Panc1 (cell line): ENCODE measurements at regions not wholly inside any gene's neighbourhood (a gene's known extent, or its start where the extent isn't known, plus 50 kb on each side); places are given as distances from the start of the nearest gene placed in this dataset.
"Not testable (repeated sequence)": the region's sequence is repeated elsewhere in the genome, so short reads cannot be mapped to it uniquely, and the experiment has no call there.

Source experiments
- ATAC-seq: fragments of 200-7000 bp; cut with Tn5 transposase; 2 replicates; pipeline ENCODE4 v1.9.1; 2020; ENCODE audit warnings: mild to moderate bottlenecking, moderate library complexity
- BruUV-seq: library from RNA; stranded (reverse); fragments of 400-500 nt; replicated peaks from 2 replicates; lab custom pipeline; 2021; lab: Mats Ljungman, UMichigan
- CTCF ChIA-PET: fragments of 300-600 bp; sonication (Branson Sonifier 250); formaldehyde crosslinking; loops from one replicate; lab custom pipeline; 2022; ENCODE audit warnings: antibody characterized with exemption; lab: Charles Lee
- POLR2A ChIA-PET: fragments of 300-600 bp; sonication (Branson Sonifier 250); formaldehyde crosslinking; loops from one replicate; lab custom pipeline; 2022; ENCODE audit warnings: antibody characterized with exemption; lab: Charles Lee
- DNase-seq: peaks from one replicate; pipeline ENCODE4 v3.0.0-alpha.2; 2010; ENCODE audit warnings: low read depth, low spot score
- H3K27ac ChIP-seq: 2 replicates; pipeline ENCODE4 v1.5.1; 2011; ENCODE audit warnings: mild to moderate bottlenecking, low read length, inconsistent platforms
- H3K27me3 ChIP-seq: fragments of 200-500 bp; sonication (Bioruptor generic); 2 replicates; pipeline ENCODE4 v1.6.0; 2014; ENCODE audit warnings: low read length, inconsistent platforms; ENCODE audit not compliant: control insufficient read depth, insufficient read depth
- H3K36me3 ChIP-seq: fragments of 200-500 bp; sonication (Bioruptor generic); 2 replicates; pipeline ENCODE4 v1.5.1; 2014; ENCODE audit warnings: inconsistent platforms, mild to moderate bottlenecking, low read length, moderate library complexity; ENCODE audit not compliant: control insufficient read depth, insufficient read depth
- H3K4me1 ChIP-seq: 2 replicates; pipeline ENCODE4 v1.5.1; 2011; ENCODE audit warnings: inconsistent platforms, mild to moderate bottlenecking, low read length, moderate library complexity; ENCODE audit not compliant: control insufficient read depth, insufficient read depth
- H3K4me3 ChIP-seq, 2 experiments: 2 replicates each; pipeline ENCODE4 v1.5.1; 2011 to 2012; ENCODE audit warnings: low read depth in 2 of 2, low read length in 2 of 2, mild to moderate bottlenecking in 2 of 2, inconsistent platforms in 1 of 2, moderate library complexity in 1 of 2
- H3K9me3 ChIP-seq: fragments of 200-500 bp; sonication (Bioruptor generic); 2 replicates; pipeline ENCODE4 v1.5.1; 2014; ENCODE audit warnings: low read depth, mild to moderate bottlenecking, inconsistent platforms, low read length, moderate library complexity; ENCODE audit not compliant: control insufficient read depth, insufficient read depth
- POLR2AphosphoS5 ChIP-seq: IDR thresholded peaks from 2 replicates; pipeline ENCODE4 v1.6.1; 2012; ENCODE audit warnings: mild to moderate bottlenecking, low read depth, low read length, moderate library complexity
- SIN3A ChIP-seq: IDR thresholded peaks from 2 replicates; pipeline ENCODE4 v1.6.1; 2012; ENCODE audit warnings: low read depth, mild to moderate bottlenecking, low read length, moderate library complexity, borderline replicate concordance; ENCODE audit not compliant: insufficient read depth
- TCF7L2 ChIP-seq: IDR thresholded peaks from 2 replicates; pipeline ENCODE4 v1.6.1; 2011; ENCODE audit warnings: mild to moderate bottlenecking, low read depth, low read length, inconsistent platforms
- in situ Hi-C: cut with HindIII; loops from 2 replicates; pipeline ENCODE4 v1.10.0; 2016; ENCODE audit warnings: low sequenced_read_pairs, low pct_unique_long_range_greater_than_20kb
- intact Hi-C: fragments of 100-400 bp; cut with micrococcal nuclease; formaldehyde crosslinking; loops from one replicate; pipeline ENCODE4 v1.10.0; 2022; ENCODE audit not compliant: unreplicated experiment
- TF ChIP-seq, protein P1 (sequence below), 2 experiments: IDR thresholded peaks; 2 replicates each; pipeline ENCODE4 v1.6.1; 2011 to 2012; ENCODE audit warnings: low read depth in 2 of 2, control low read depth in 1 of 2, low read length in 1 of 2, mild to moderate bottlenecking in 1 of 2, moderate library complexity in 1 of 2; ENCODE audit not compliant: insufficient read depth in 1 of 2
- TF ChIP-seq, protein P2 (sequence below): fragments of 450-650 bp; IDR thresholded peaks from 2 replicates; pipeline ENCODE4 v1.5.1; 2017; ENCODE audit warnings: mild to moderate bottlenecking

DNA sequence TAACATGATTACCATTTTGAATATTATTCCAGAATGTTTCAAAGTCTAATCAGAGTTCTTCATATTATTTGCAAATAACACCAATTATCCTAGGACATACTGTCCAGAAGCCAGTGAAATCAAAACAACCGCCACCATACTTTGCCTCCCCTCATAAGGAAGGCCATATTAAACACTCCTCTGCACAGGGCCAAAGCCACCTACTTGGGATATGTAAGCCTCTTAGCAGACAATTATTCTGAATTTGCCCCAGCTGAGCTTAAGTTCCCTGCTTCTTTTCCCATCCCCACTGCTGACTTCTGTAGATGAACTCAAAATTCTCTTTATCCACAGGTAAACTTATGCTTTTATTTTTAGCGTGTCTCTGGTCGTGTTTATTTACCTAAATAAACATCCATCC, 374.0 kb downstream of the KIF2B start:
- Histone ChIP-seq H3K4me3 (no peak overlapping the region), H3K36me3 (no peaks in the 10 kb centered on the region), H3K4me1 (no peaks in the 10 kb centered on the region), H3K27me3 (no peaks in the 10 kb centered on the region), H3K9me3 (no peaks in the 10 kb centered on the region), H3K27ac (no peak overlapping the region)
- intact Hi-C loops: no loop called here
- DNase-seq (no peak), ATAC-seq (no peak)
- in situ Hi-C loops: no loop called here
- BruUV-seq: no TSS peak
- ChIA-PET CTCF (no interaction called here), POLR2A (no interaction called here)
- no peak for TF ChIP-seq POLR2AphosphoS5
- TF ChIP-seq, protein P1, sequence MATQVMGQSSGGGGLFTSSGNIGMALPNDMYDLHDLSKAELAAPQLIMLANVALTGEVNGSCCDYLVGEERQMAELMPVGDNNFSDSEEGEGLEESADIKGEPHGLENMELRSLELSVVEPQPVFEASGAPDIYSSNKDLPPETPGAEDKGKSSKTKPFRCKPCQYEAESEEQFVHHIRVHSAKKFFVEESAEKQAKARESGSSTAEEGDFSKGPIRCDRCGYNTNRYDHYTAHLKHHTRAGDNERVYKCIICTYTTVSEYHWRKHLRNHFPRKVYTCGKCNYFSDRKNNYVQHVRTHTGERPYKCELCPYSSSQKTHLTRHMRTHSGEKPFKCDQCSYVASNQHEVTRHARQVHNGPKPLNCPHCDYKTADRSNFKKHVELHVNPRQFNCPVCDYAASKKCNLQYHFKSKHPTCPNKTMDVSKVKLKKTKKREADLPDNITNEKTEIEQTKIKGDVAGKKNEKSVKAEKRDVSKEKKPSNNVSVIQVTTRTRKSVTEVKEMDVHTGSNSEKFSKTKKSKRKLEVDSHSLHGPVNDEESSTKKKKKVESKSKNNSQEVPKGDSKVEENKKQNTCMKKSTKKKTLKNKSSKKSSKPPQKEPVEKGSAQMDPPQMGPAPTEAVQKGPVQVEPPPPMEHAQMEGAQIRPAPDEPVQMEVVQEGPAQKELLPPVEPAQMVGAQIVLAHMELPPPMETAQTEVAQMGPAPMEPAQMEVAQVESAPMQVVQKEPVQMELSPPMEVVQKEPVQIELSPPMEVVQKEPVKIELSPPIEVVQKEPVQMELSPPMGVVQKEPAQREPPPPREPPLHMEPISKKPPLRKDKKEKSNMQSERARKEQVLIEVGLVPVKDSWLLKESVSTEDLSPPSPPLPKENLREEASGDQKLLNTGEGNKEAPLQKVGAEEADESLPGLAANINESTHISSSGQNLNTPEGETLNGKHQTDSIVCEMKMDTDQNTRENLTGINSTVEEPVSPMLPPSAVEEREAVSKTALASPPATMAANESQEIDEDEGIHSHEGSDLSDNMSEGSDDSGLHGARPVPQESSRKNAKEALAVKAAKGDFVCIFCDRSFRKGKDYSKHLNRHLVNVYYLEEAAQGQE (IDR thresholded peaks at IDR 0.05; ENCODE audit: insufficient read depth in 1 of 2, low read depth in 2 of 2, low read length in 1 of 2): no peak
- TF ChIP-seq, protein P2, sequence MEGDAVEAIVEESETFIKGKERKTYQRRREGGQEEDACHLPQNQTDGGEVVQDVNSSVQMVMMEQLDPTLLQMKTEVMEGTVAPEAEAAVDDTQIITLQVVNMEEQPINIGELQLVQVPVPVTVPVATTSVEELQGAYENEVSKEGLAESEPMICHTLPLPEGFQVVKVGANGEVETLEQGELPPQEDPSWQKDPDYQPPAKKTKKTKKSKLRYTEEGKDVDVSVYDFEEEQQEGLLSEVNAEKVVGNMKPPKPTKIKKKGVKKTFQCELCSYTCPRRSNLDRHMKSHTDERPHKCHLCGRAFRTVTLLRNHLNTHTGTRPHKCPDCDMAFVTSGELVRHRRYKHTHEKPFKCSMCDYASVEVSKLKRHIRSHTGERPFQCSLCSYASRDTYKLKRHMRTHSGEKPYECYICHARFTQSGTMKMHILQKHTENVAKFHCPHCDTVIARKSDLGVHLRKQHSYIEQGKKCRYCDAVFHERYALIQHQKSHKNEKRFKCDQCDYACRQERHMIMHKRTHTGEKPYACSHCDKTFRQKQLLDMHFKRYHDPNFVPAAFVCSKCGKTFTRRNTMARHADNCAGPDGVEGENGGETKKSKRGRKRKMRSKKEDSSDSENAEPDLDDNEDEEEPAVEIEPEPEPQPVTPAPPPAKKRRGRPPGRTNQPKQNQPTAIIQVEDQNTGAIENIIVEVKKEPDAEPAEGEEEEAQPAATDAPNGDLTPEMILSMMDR: no peak
- no peak for TF ChIP-seq SIN3A
- TF ChIP-seq TCF7L2: no peak

DNA sequence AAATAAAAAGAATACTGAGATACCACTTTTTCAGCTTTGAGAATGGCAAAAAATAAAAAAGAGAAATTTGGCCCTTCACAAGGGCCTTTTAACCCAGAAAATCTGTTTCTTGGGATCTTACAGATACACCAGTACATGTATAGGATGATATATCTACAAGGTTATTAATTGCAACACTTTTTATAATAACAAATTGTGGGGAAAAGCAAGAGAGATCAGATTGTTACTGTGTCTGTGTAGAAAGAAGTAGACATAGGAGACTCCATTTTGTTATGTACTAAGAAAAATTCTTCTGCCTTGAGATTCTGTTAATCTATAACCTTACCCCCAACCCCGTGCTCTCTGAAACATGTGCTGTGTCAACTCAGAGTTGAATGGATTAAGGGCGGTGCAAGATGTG, 378.7 kb downstream of the KIF2B start:
- H3K27ac ChIP-seq, ATAC-seq, BruUV-seq, POLR2A ChIA-PET, H3K27me3 ChIP-seq, CTCF ChIA-PET, H3K4me1 ChIP-seq, in situ Hi-C loops, H3K36me3 ChIP-seq, H3K4me3 ChIP-seq, intact Hi-C loops, H3K9me3 ChIP-seq, DNase-seq: not testable (repeated sequence)

DNA sequence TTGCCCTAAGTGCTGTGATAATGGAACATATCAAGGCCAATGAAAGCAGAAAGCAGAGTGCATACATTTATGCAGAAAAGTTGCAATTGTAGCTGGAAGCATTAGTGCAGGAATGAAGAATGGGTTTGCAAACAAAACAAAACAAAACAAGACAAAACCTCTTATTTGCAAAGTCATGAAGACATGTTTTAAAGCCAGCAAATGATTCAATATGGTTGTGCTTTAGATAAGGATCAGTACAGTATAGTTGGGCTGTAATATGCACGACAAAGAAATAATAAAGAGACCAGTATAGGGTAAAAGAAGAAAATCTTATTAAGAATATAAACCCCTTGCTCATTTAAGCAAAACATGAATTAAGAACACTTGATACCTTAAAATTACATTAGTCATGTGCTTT, 398.1 kb downstream of the KIF2B start:
- ATAC-seq (no peak), DNase-seq (no peak)
- ChIA-PET CTCF (no interaction called here), POLR2A (no interaction called here)
- H3K4me1 ChIP-seq: no peaks in the 10 kb centered on the region
- in situ Hi-C loops (no loop called here), intact Hi-C loops (no loop called here)
- TF ChIP-seq, protein P2: no peak
- TF ChIP-seq SIN3A (no peak), POLR2AphosphoS5 (no peak), TCF7L2 (no peak)
- TF ChIP-seq, protein P1 (IDR thresholded peaks at IDR 0.05; ENCODE audit: insufficient read depth in 1 of 2, low read depth in 2 of 2, low read length in 1 of 2): no peak
- no TSS peak for BruUV-seq
- no peak overlapping the region for H3K27ac ChIP-seq
- no peaks in the 10 kb centered on the region for H3K36me3 ChIP-seq
- no peaks in the 10 kb centered on the region for H3K27me3 ChIP-seq
- H3K9me3 ChIP-seq: no peaks in the 10 kb centered on the region
- no peak overlapping the region for H3K4me3 ChIP-seq
